Prostate gland (tissue), 2 donors: ENCODE measurements at regions not wholly inside any gene's neighbourhood (a gene's known extent, or its start where the extent isn't known, plus 50 kb on each side); places are given as distances from the start of the nearest gene placed in this dataset.

Experiments used
- POLR2AphosphoS5 ChIP-seq: sonication (generic); formaldehyde crosslinking; IDR thresholded peaks from one replicate; pipeline ENCODE4 v1.6.1; 2017; ENCODE audit warnings: antibody characterized with exemption
- TF ChIP-seq, protein P1 (sequence below), 4 experiments: fragments of 200-600 bp in 2 of 4; fragments of 450-650 bp in 2 of 4; sonication (generic) in 2 of 4; IDR thresholded peaks; 1 replicate in 3 of 4; 2 replicates in 1 of 4; pipeline ENCODE4 v1.5.1; 2016 to 2019; ENCODE audit warnings: antibody characterized with exemption in 4 of 4, mild to moderate bottlenecking in 2 of 4, moderate library complexity in 2 of 4

DNA sequence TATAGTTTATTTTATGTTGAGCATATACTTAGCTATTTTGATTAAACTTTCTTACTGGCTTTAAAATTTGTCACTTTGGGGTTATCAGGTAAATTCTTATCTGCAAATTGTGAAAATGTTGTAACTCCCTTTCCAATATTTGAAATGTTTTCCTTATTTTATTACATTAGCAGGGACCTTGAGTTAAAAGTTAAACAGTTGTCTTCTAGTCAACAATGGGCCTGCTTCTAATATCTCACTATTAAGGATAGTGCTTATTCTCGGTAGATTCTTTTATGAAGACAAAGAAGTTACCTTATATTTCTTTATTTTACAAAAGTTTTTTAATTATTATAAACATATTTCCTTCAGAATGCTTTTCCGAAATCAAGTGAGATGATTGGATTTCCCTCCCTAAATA lies 53.7 kb upstream of the AHR start:
- TF ChIP-seq, protein P1, sequence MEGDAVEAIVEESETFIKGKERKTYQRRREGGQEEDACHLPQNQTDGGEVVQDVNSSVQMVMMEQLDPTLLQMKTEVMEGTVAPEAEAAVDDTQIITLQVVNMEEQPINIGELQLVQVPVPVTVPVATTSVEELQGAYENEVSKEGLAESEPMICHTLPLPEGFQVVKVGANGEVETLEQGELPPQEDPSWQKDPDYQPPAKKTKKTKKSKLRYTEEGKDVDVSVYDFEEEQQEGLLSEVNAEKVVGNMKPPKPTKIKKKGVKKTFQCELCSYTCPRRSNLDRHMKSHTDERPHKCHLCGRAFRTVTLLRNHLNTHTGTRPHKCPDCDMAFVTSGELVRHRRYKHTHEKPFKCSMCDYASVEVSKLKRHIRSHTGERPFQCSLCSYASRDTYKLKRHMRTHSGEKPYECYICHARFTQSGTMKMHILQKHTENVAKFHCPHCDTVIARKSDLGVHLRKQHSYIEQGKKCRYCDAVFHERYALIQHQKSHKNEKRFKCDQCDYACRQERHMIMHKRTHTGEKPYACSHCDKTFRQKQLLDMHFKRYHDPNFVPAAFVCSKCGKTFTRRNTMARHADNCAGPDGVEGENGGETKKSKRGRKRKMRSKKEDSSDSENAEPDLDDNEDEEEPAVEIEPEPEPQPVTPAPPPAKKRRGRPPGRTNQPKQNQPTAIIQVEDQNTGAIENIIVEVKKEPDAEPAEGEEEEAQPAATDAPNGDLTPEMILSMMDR (IDR thresholded peaks at IDR 0.05), result no peak
- no peak for TF ChIP-seq POLR2AphosphoS5
